Thoracic aorta (tissue), 2 donors: ENCODE measurements at regions not wholly inside any gene's neighbourhood (a gene's known extent, or its start where the extent isn't known, plus 50 kb on each side); places are given as distances from the start of the nearest gene placed in this dataset.
"Not testable (repeated sequence)": the region's sequence is repeated elsewhere in the genome, so short reads cannot be mapped to it uniquely, and the experiment has no call there.

Experiments
- ATAC-seq: fragments of 150-250 bp; one replicate; pipeline ENCODE4 v1.8.0; 2017; ENCODE audit warnings: low read depth; ENCODE audit not compliant: insufficient number of reproducible peaks, low FRiP score
- DNase-seq: peaks from one replicate; pipeline ENCODE4 v3.0.0-alpha.2; 2020; ENCODE audit warnings: low spot score
- H3K27ac ChIP-seq, 2 donors: fragments of 200-600 bp; sonication (generic); 1 replicate in 1 of 2; 2 replicates in 1 of 2; pipeline ENCODE4 v1.5.1; 2016; ENCODE audit warnings: mild to moderate bottlenecking in 2 of 2, moderate library complexity in 2 of 2
- H3K27me3 ChIP-seq: fragments of 200-600 bp; sonication (generic); replicated peaks from 2 replicates; pipeline ENCODE4 v1.6.0; 2016; ENCODE audit warnings: mild to moderate bottlenecking; ENCODE audit not compliant: insufficient read depth
- H3K36me3 ChIP-seq: fragments of 200-600 bp; sonication (generic); one replicate; pipeline ENCODE4 v1.5.1; 2016
- H3K4me1 ChIP-seq, 2 donors: fragments of 200-600 bp; sonication (generic); 1 replicate in 1 of 2; 2 replicates in 1 of 2; pipeline versions ENCODE4 v1.5.1 to v1.6.0; 2016; ENCODE audit warnings: low read depth in 2 of 2, mild to moderate bottlenecking in 1 of 2; ENCODE audit not compliant: control insufficient read depth in 1 of 2
- H3K4me3 ChIP-seq: fragments of 200-600 bp; sonication (generic); 2 replicates; pipeline ENCODE4 v1.5.1; 2016; ENCODE audit warnings: mild to moderate bottlenecking
- H3K9me3 ChIP-seq: fragments of 200-600 bp; sonication (generic); 2 replicates; pipeline ENCODE4 v1.5.1; 2016
- TF ChIP-seq, protein P1 (sequence below): fragments of 200-600 bp; sonication (generic); IDR thresholded peaks from one replicate; pipeline ENCODE4 v1.5.1; 2019; ENCODE audit warnings: antibody characterized with exemption

GRCh38 chr1:221865808-221866207 lies 123.9 kb upstream of the DUSP10 start:
- H3K4me1 ChIP-seq: peaks cover 0 to 11% of the 10 kb centered on the region in 2 donors
- no peak overlapping the region for H3K27ac ChIP-seq
- no peaks in the 10 kb centered on the region for H3K9me3 ChIP-seq
- TF ChIP-seq, protein P1, sequence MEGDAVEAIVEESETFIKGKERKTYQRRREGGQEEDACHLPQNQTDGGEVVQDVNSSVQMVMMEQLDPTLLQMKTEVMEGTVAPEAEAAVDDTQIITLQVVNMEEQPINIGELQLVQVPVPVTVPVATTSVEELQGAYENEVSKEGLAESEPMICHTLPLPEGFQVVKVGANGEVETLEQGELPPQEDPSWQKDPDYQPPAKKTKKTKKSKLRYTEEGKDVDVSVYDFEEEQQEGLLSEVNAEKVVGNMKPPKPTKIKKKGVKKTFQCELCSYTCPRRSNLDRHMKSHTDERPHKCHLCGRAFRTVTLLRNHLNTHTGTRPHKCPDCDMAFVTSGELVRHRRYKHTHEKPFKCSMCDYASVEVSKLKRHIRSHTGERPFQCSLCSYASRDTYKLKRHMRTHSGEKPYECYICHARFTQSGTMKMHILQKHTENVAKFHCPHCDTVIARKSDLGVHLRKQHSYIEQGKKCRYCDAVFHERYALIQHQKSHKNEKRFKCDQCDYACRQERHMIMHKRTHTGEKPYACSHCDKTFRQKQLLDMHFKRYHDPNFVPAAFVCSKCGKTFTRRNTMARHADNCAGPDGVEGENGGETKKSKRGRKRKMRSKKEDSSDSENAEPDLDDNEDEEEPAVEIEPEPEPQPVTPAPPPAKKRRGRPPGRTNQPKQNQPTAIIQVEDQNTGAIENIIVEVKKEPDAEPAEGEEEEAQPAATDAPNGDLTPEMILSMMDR: no peak
- ATAC-seq (no peak), DNase-seq (no peak)
- H3K27me3 ChIP-seq: no peaks in the 10 kb centered on the region
- no peaks in the 10 kb centered on the region for H3K36me3 ChIP-seq
- no peak overlapping the region for H3K4me3 ChIP-seq

DNA sequence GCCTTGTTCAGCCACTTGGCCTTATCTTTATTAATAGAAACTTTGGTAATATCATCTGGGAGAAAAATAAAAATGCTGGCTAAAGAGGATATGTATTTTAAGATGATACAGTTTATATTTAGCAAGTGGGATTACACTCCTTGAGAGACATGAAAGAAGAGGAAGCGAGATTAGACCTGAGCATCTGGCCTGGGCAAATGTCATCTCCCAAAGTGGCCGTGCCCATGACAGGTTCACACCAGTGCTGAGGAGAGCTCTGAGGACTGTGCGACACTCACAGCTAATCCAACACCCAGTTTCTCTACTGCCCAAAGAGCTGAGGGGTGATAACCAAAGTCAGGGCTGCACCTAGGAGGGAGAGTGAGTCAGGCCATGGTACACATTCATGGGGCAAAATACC lies 121.7 kb upstream of the DUSP10 start:
- H3K4me1 ChIP-seq: peaks cover 0 to 3% of the 10 kb centered on the region in 2 donors
- no peak for ATAC-seq
- no peak overlapping the region for H3K4me3 ChIP-seq
- H3K36me3 ChIP-seq: no peaks in the 10 kb centered on the region
- H3K27me3 ChIP-seq: no peaks in the 10 kb centered on the region
- no peaks in the 10 kb centered on the region for H3K9me3 ChIP-seq
- no peak overlapping the region for H3K27ac ChIP-seq
- TF ChIP-seq, protein P1: no peak
- no peak for DNase-seq

- H3K36me3 ChIP-seq: no peaks in the 10 kb centered on the region
- H3K27me3 ChIP-seq: no peaks in the 10 kb centered on the region
- H3K4me3 ChIP-seq: no peak overlapping the region
- H3K27ac ChIP-seq: no peak overlapping the region
- ATAC-seq: no peak
- TF ChIP-seq, protein P1: no peak
- no peak for DNase-seq
- no peaks in the 10 kb centered on the region for H3K4me1 ChIP-seq
- H3K9me3 ChIP-seq: no peaks in the 10 kb centered on the region
Observed at GRCh38 chr1:221862971-221863370, 121.1 kb upstream of the DUSP10 start.

- no peak for ATAC-seq
- H3K27me3 ChIP-seq: no peaks in the 10 kb centered on the region
- H3K27ac ChIP-seq: no peak overlapping the region
- H3K4me1 ChIP-seq: no peaks in the 10 kb centered on the region
- TF ChIP-seq, protein P1: no peak
- no peaks in the 10 kb centered on the region for H3K9me3 ChIP-seq
- H3K4me3 ChIP-seq: no peak overlapping the region
- DNase-seq: no peak
- no peaks in the 10 kb centered on the region for H3K36me3 ChIP-seq
Observed at GRCh38 chr1:221858818-221859611, 117.1 kb upstream of the DUSP10 start.

- not testable (repeated sequence) for H3K36me3 ChIP-seq, H3K4me3 ChIP-seq, H3K4me1 ChIP-seq, H3K27me3 ChIP-seq, ATAC-seq, H3K27ac ChIP-seq, H3K9me3 ChIP-seq, DNase-seq
Observed at GRCh38 chr1:221857094-221857444, 115.2 kb upstream of the DUSP10 start.
